GM23338 (cell line): ENCODE measurements at regions not wholly inside any gene's neighbourhood (a gene's known extent, or its start where the extent isn't known, plus 50 kb on each side); places are given as distances from the start of the nearest gene placed in this dataset.

ENCODE experiments used
- ATAC-seq: fragments of 200-7000 bp; cut with Tn5 transposase; 3 replicates; pipeline ENCODE4 v1.9.1; 2020
- DNase-seq: peaks from one replicate; pipeline ENCODE4 v3.0.0-alpha.2; 2015; ENCODE audit warnings: low spot score
- H2AFZ ChIP-seq: fragments of 200-600 bp; sonication (generic); 2 replicates; pipeline ENCODE4 v1.8.0; 2016; ENCODE audit warnings: antibody characterized with exemption, mild to moderate bottlenecking, moderate library complexity
- H3F3A ChIP-seq: fragments of 200-600 bp; sonication (generic); replicated peaks from 2 replicates; pipeline ENCODE4 v1.8.0; 2017; ENCODE audit warnings: antibody characterized with exemption, mixed run types, low read depth
- H3K27ac ChIP-seq: fragments of 200-600 bp; sonication (generic); 2 replicates; pipeline ENCODE4 v1.6.1; 2016; ENCODE audit warnings: low read depth
- H3K27me3 ChIP-seq: fragments of 200-600 bp; sonication (generic); 2 replicates; pipeline ENCODE4 v1.8.0; 2016; ENCODE audit warnings: mild to moderate bottlenecking, mixed run types, moderate library complexity; ENCODE audit not compliant: insufficient read depth
- H3K36me3 ChIP-seq: fragments of 200-600 bp; sonication (generic); 2 replicates; pipeline ENCODE4 v1.8.0; 2016; ENCODE audit warnings: mild to moderate bottlenecking; ENCODE audit not compliant: insufficient read depth
- H3K4me1 ChIP-seq: fragments of 200-600 bp; sonication (generic); 2 replicates; pipeline ENCODE4 v1.8.0; 2016; ENCODE audit warnings: mild to moderate bottlenecking, moderate library complexity; ENCODE audit not compliant: insufficient read depth
- H3K4me2 ChIP-seq: fragments of 200-600 bp; sonication (generic); 2 replicates; pipeline ENCODE4 v1.7.1; 2017; ENCODE audit warnings: mixed run types
- H3K4me3 ChIP-seq: fragments of 200-600 bp; sonication (generic); 2 replicates; pipeline ENCODE4 v1.6.1; 2016; ENCODE audit warnings: mixed run types
- H3K79me2 ChIP-seq: fragments of 200-600 bp; sonication (generic); replicated peaks from 2 replicates; pipeline ENCODE4 v1.8.0; 2017; ENCODE audit warnings: mild to moderate bottlenecking; ENCODE audit not compliant: insufficient read depth
- H3K9me2 ChIP-seq: fragments of 200-600 bp; sonication (generic); 2 replicates; pipeline ENCODE4 v1.8.0; 2017; ENCODE audit not compliant: insufficient read depth
- H4K20me1 ChIP-seq: fragments of 200-600 bp; sonication (generic); replicated peaks from 2 replicates; pipeline ENCODE4 v1.8.0; 2017; ENCODE audit warnings: mild to moderate bottlenecking; ENCODE audit not compliant: insufficient read depth
- H3K27ac Mint-ChIP-seq: 2 replicates; pipeline ENCODE4 v1.8.0; 2020; ENCODE audit warnings: inconsistent platforms, mild to moderate bottlenecking, moderate library complexity, mixed read lengths
- H3K27me3 Mint-ChIP-seq: 3 replicates; pipeline ENCODE4 v1.8.0; 2022; ENCODE audit warnings: low read depth, mild to moderate bottlenecking, moderate library complexity, mixed read lengths, inconsistent platforms; ENCODE audit not compliant: insufficient read depth, poor library complexity
- H3K36me3 Mint-ChIP-seq: 3 replicates; pipeline ENCODE4 v1.8.0; 2021; ENCODE audit warnings: low read depth, mild to moderate bottlenecking, inconsistent platforms, moderate library complexity, mixed read lengths
- H3K4me1 Mint-ChIP-seq: 3 replicates; pipeline ENCODE4 v1.8.0; 2020; ENCODE audit warnings: mild to moderate bottlenecking, inconsistent platforms, mixed read lengths
- H3K4me3 Mint-ChIP-seq: 3 replicates; pipeline ENCODE4 v1.8.0; 2021; ENCODE audit warnings: moderate library complexity, mild to moderate bottlenecking, inconsistent platforms, mixed read lengths
- H3K9me3 Mint-ChIP-seq: 3 replicates; pipeline ENCODE4 v1.8.0; 2020; ENCODE audit warnings: moderate library complexity, mild to moderate bottlenecking, inconsistent platforms, mixed read lengths
- CREB1 ChIP-seq: fragments of 250-450 bp; sonication (Bioruptor Pico); IDR thresholded peaks from 2 replicates; pipeline ENCODE4 v1.5.0; 2020; ENCODE audit warnings: low read depth, mild to moderate bottlenecking, moderate library complexity
- JUNB ChIP-seq: IDR thresholded peaks from one replicate; pipeline ENCODE4 v1.6.1; 2016; ENCODE audit warnings: antibody characterized with exemption; ENCODE audit not compliant: unreplicated experiment
- NANOG ChIP-seq: IDR thresholded peaks from 2 replicates; pipeline ENCODE4 v1.6.1; 2016; ENCODE audit warnings: antibody characterized with exemption, borderline replicate concordance
- ZNF114 ChIP-seq: fragments of 250-450 bp; sonication (Bioruptor Pico); IDR thresholded peaks from 2 replicates; pipeline ENCODE4 v1.5.0; 2020; ENCODE audit warnings: mild to moderate bottlenecking, moderate library complexity
- ZNF331 ChIP-seq: fragments of 250-450 bp; sonication (Bioruptor Pico); IDR thresholded peaks from 2 replicates; pipeline ENCODE4 v1.5.0; 2020; ENCODE audit warnings: low read depth, mild to moderate bottlenecking, moderate library complexity
- ZNF462 ChIP-seq: fragments of 250-450 bp; sonication (Bioruptor Pico); IDR thresholded peaks from 2 replicates; pipeline ENCODE4 v1.5.0; 2020; ENCODE audit warnings: mild to moderate bottlenecking, moderate library complexity

GRCh38 chr4:100258675-100259074 lies 68.4 kb upstream of the DDIT4L start (continued):
- no peak for TF ChIP-seq CREB1 (CRISPR knock-in tag)

DNA sequence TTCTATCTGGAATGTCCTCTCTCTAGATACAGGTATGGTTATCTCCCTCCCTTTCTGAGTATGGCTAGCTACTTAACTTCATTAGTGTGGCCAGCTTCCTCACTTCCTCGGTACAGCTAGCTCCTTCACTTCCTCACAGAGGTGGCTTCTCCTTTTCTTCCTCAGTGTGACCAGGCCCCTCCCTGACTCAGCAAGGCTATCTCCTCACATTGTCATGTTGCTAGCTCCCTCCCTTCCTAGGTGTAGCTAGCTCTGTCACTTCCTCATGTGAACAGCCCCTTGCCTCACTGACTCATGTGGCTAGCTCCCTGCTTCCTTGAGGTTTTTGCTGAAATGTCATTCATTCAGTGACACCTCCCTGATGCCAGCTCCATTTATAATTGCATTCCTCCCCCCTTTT lies 67.3 kb upstream of the DDIT4L start:
- H3K4me3 Mint-ChIP-seq: no peak overlapping the region
- H3K27me3 ChIP-seq: no peaks in the 10 kb centered on the region
- peaks cover 8% of the 10 kb centered on the region; the same call in 2 of the 3 replicates for H3K4me1 Mint-ChIP-seq
- H3K27me3 Mint-ChIP-seq: no peaks in the 10 kb centered on the region
- no peaks in the 10 kb centered on the region for H3F3A ChIP-seq
- H3K36me3 Mint-ChIP-seq: no peaks in the 10 kb centered on the region
- H3K4me2 ChIP-seq: no peak overlapping the region
- peak; percentile 65 for ATAC-seq
- 0 out of 2 replicates have a peak, but pooled peaks cover 7% of the 10 kb centered on the region for H3K9me2 ChIP-seq
- H3K4me1 ChIP-seq: peaks cover 7% of the 10 kb centered on the region; the same call in 1 of the 2 replicates
- TF ChIP-seq JUNB (no peak), ZNF331 (CRISPR knock-in tag) (no peak), NANOG (no peak), ZNF462 (CRISPR knock-in tag) (no peak), ZNF114 (no peak)
- H3K36me3 ChIP-seq: no peaks in the 10 kb centered on the region
- DNase-seq: peak; percentile 28
- no peak overlapping the region for H3K27ac ChIP-seq
- H4K20me1 ChIP-seq: no peaks in the 10 kb centered on the region
- peak overlapping the region; percentile 57 for H3K27ac Mint-ChIP-seq
- H2AFZ ChIP-seq: 0 out of 2 replicates have a peak overlapping the region, but pooled peaks have one; percentile 63
- no peaks in the 10 kb centered on the region for H3K79me2 ChIP-seq
- no peaks in the 10 kb centered on the region for H3K9me3 Mint-ChIP-seq
- no peak overlapping the region for H3K4me3 ChIP-seq
